Common myeloid progenitor, CD34-positive (primary cell): ENCODE measurements at regions not wholly inside any gene's neighbourhood (a gene's known extent, or its start where the extent isn't known, plus 50 kb on each side); places are given as distances from the start of the nearest gene placed in this dataset.

ENCODE experiments used
- CTCF ChIA-PET: fragments of 350-600 bp; sonication (Branson Sonifier 250); formaldehyde crosslinking; loops from one replicate; lab custom pipeline; 2021; ENCODE audit warnings: antibody characterized with exemption; lab: Charles Lee
- POLR2A ChIA-PET: fragments of 350-600 bp; sonication (Branson Sonifier 250); formaldehyde crosslinking; loops from one replicate; lab custom pipeline; 2021; ENCODE audit warnings: antibody characterized with exemption; lab: Charles Lee
- DNase-seq, 3 donors: peaks; one replicate each; pipeline versions ENCODE4 v3.0.0 to v3.0.0-alpha.2; 2013
- H3K27ac ChIP-seq, 2 experiments: 1 replicate in 1 of 2; 2 replicates in 1 of 2; pipeline ENCODE4 v1.7.0; 2013; ENCODE audit warnings: inconsistent platforms in 2 of 2, low read length in 2 of 2, mild to moderate bottlenecking in 2 of 2, low read depth in 1 of 2, moderate library complexity in 1 of 2; ENCODE audit not compliant: severe bottlenecking in 2 of 2, insufficient read depth in 1 of 2, poor library complexity in 1 of 2
- H3K27me3 ChIP-seq, 5 experiments: replicated peaks in 2 of 5; 1 replicate in 3 of 5; 2 replicates in 2 of 5; pipeline versions ENCODE4 v1.6.1 to v1.7.0; 2013; ENCODE audit warnings: low read length in 4 of 5, mild to moderate bottlenecking in 2 of 5, moderate library complexity in 2 of 5, inconsistent platforms in 1 of 5; ENCODE audit not compliant: insufficient read depth in 5 of 5, control insufficient read depth in 4 of 5
- H3K36me3 ChIP-seq, 4 experiments: 1 replicate in 2 of 4; 2 replicates in 2 of 4; pipeline versions ENCODE4 v1.6.1 to v1.7.0; 2013; ENCODE audit warnings: low read length in 3 of 4, control low read depth in 1 of 4, mild to moderate bottlenecking in 1 of 4; ENCODE audit not compliant: control insufficient read depth in 4 of 4, insufficient read depth in 4 of 4
- H3K4me1 ChIP-seq, 4 experiments: 1 replicate in 3 of 4; 2 replicates in 1 of 4; pipeline versions ENCODE4 v1.6.1 to v1.7.1; 2013; ENCODE audit warnings: low read length in 3 of 4, mild to moderate bottlenecking in 3 of 4, control low read depth in 1 of 4, inconsistent platforms in 1 of 4, moderate library complexity in 1 of 4; ENCODE audit not compliant: control insufficient read depth in 4 of 4, insufficient read depth in 4 of 4; ENCODE audit errors: control extremely low read depth in 1 of 4
- H3K4me3 ChIP-seq, 7 experiments: 1 replicate in 4 of 7; 2 replicates in 3 of 7; pipeline versions ENCODE4 v1.5.1 to v1.7.0; 2013; ENCODE audit warnings: mild to moderate bottlenecking in 7 of 7, low read length in 6 of 7, moderate library complexity in 6 of 7, inconsistent platforms in 2 of 7, low read depth in 2 of 7, control low read depth in 1 of 7; ENCODE audit not compliant: insufficient read depth in 4 of 7, control insufficient read depth in 1 of 7; ENCODE audit errors: extremely low read depth in 1 of 7
- H3K9me3 ChIP-seq, 5 experiments: 1 replicate in 4 of 5; 2 replicates in 1 of 5; pipeline versions ENCODE4 v1.6.1 to v1.7.1; 2013; ENCODE audit warnings: low read length in 4 of 5, mild to moderate bottlenecking in 2 of 5, inconsistent platforms in 1 of 5, low read depth in 1 of 5, moderate library complexity in 1 of 5; ENCODE audit not compliant: control insufficient read depth in 4 of 5, insufficient read depth in 2 of 5; ENCODE audit errors: control extremely low read depth in 1 of 5
- WGBS: methylation state at CpG from one replicate; pipeline ENCODE4 v1.1.5; 2013; ENCODE audit not compliant: insufficient coverage; 5-methylcytosine and 5-hydroxymethylcytosine counted together

GRCh38 chr4:175871774-175872405 is 59.8 kb upstream of the GPM6A start:
- ChIA-PET POLR2A (no interaction called here), CTCF (no interaction called here)
- Histone ChIP-seq H3K4me3 (no peak overlapping the region), H3K4me1 (no peaks in the 10 kb centered on the region), H3K27ac (no peak overlapping the region), H3K9me3 (peaks cover 0 to 7% (median 0%) of the 10 kb centered on the region in 5 experiments), H3K36me3 (no peaks in the 10 kb centered on the region), H3K27me3 (peaks cover 0 to 3% (median 2%) of the 10 kb centered on the region in 5 experiments)
- no peak for DNase-seq
- WGBS = 100% methylated on average over 1 of the region's 2 CpGs

GRCh38 chr4:175873707-175874106 is 61.6 kb upstream of the GPM6A start:
- Histone ChIP-seq H3K9me3 (peaks cover 0 to 4% (median 0%) of the 10 kb centered on the region in 5 experiments), H3K4me1 (no peaks in the 10 kb centered on the region), H3K27ac (no peak overlapping the region), H3K4me3 (no peak overlapping the region), H3K27me3 (peaks cover 0 to 3% (median 2%) of the 10 kb centered on the region in 5 experiments), H3K36me3 (no peaks in the 10 kb centered on the region)
- no peak for DNase-seq
- ChIA-PET CTCF (no interaction called here), POLR2A (no interaction called here)
- 100% methylated on average over 1 of the region's 1 CpG for WGBS

DNA sequence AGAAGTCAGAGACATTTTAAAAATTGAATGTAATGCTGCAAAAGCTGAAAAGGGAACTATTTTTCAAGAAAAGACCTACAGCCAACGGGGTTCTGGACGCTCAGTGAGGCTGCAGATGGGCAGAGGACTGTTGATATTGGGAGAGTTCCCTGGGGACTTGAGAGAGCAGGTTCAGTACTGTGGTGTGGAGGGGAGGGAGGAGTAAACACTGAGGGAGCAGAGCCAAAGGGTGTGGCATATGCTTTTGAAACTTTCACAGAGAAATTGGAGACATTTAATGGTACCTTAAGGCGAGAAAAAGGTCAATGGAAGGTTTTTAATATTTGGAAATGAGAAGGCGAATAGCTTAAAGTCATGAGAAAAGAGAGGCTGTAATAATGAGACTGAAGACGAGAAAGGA is 62.2 kb upstream of the GPM6A start:
- H3K27ac ChIP-seq = no peak overlapping the region
- POLR2A ChIA-PET = no interaction called here
- H3K36me3 ChIP-seq = no peaks in the 10 kb centered on the region
- no peak overlapping the region for H3K4me3 ChIP-seq
- WGBS = 89% methylated on average over 5 of the region's 5 CpGs
- H3K9me3 ChIP-seq = peaks cover 0 to 2% (median 0%) of the 10 kb centered on the region in 5 experiments
- peaks cover 0 to 3% (median 2%) of the 10 kb centered on the region in 5 experiments for H3K27me3 ChIP-seq
- DNase-seq = no peak
- CTCF ChIA-PET = no interaction called here
- no peaks in the 10 kb centered on the region for H3K4me1 ChIP-seq

DNA sequence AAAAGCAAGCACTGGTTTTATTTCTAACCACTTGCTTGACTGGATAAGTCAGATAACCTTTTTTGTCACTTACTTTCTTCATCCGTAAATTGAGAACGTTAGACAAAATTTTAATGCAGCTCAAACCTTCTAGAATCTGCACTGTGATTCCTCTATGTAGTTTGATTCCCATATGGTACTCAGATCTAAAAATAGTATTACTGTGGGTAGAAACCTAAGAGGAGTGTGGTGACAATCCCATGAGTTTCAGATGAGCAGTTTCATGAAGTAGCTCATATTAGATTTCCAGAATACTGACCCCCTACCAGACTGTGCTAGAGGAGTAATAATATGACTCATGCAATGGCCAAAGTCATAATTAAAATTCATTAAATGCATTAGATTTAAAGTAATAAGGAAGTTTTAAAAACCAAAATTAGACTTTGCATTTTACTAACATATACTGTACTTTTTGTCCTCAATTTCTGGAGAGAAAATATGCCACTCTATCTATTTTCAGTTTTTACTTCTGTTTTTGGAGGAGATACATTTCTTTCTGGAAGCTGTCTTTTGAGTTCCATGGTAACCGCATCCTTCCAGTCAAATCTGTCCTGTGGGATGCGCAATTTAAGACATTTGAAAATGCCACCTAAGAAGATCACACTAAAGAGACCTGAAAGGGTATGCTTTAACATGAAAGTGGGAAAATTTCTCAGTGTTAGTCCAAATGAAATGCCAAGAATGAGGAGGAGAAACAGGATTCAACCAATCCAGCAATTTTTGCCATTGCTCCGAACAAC is 64.1 kb upstream of the GPM6A start:
- ChIA-PET POLR2A (no interaction called here), CTCF (no interaction called here)
- Histone ChIP-seq H3K27me3 (peaks cover 0 to 3% (median 2%) of the 10 kb centered on the region in 5 experiments), H3K4me1 (no peaks in the 10 kb centered on the region), H3K9me3 (peaks cover 0 to 2% (median 0%) of the 10 kb centered on the region in 5 experiments), H3K4me3 (no peak overlapping the region), H3K27ac (no peak overlapping the region), H3K36me3 (no peaks in the 10 kb centered on the region)
- no peak for DNase-seq
- WGBS = 100% methylated on average over 3 of the region's 5 CpGs

DNA sequence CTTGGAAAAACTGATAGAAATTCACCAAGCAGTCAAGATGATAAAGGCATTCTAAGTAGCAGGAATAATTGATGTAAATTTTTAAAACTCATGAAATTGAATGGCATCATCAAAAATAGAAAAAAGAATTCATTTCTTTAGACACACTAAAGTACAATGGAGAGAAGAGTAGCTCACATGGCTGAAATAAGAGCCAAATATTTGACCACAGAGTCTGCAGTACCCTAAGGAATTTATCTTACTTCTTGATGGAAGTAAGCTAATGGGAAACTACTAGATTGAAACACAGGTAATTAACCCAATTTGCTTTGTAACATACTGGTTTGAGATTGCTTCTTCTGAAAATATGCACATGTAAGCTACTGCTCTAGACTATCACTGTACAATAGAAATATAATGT is 70.8 kb upstream of the GPM6A start:
- no peak for DNase-seq
- Histone ChIP-seq H3K27me3 (no peaks in the 10 kb centered on the region), H3K4me3 (no peak overlapping the region), H3K36me3 (no peaks in the 10 kb centered on the region), H3K4me1 (no peaks in the 10 kb centered on the region), H3K9me3 (peaks cover 0 to 2% (median 0%) of the 10 kb centered on the region in 5 experiments), H3K27ac (no peak overlapping the region)
- ChIA-PET POLR2A (no interaction called here), CTCF (no interaction called here)

GRCh38 chr4:175884048-175884447 is 72.0 kb upstream of the GPM6A start:
- H3K4me3 ChIP-seq = no peak overlapping the region
- ChIA-PET POLR2A (no interaction called here), CTCF (no interaction called here)
- 50% methylated on average over 2 of the region's 4 CpGs for WGBS
- no peak overlapping the region for H3K27ac ChIP-seq
- H3K4me1 ChIP-seq = no peaks in the 10 kb centered on the region
- H3K27me3 ChIP-seq = no peaks in the 10 kb centered on the region
- no peaks in the 10 kb centered on the region for H3K36me3 ChIP-seq
- H3K9me3 ChIP-seq = no peaks in the 10 kb centered on the region
- DNase-seq = no peak

- DNase-seq = no peak
- H3K4me1 ChIP-seq = no peaks in the 10 kb centered on the region
- H3K9me3 ChIP-seq = no peaks in the 10 kb centered on the region
- no peak overlapping the region for H3K4me3 ChIP-seq
- WGBS = 100% methylated on average over 2 of the region's 4 CpGs
- peaks cover 0 to 2% (median 0%) of the 10 kb centered on the region in 5 experiments for H3K27me3 ChIP-seq
- ChIA-PET POLR2A (no interaction called here), CTCF (interaction anchor here (1.0 kb wide), 1 partner anchor 1528 kb away, joined by 3 read pairs; no protein-coding TSS in a partner anchor)
- H3K36me3 ChIP-seq = no peaks in the 10 kb centered on the region
- H3K27ac ChIP-seq = no peak overlapping the region
Measured at GRCh38 chr4:175891231-175891630, 79.2 kb upstream of the GPM6A start.
